Stomach (tissue), 4 donors: ENCODE measurements at regions not wholly inside any gene's neighbourhood (a gene's known extent, or its start where the extent isn't known, plus 50 kb on each side); places are given as distances from the start of the nearest gene placed in this dataset.

Source experiments
- CTCF ChIP-seq, 7 experiments: fragments of 450-650 bp in 4 of 7; fragments of 200-600 bp in 3 of 7; sonication (generic) in 3 of 7; IDR thresholded peaks; one replicate each; pipeline ENCODE4 v1.5.1; 2016 to 2019; ENCODE audit warnings: antibody characterized with exemption in 7 of 7, control low read depth in 2 of 7, mild to moderate bottlenecking in 1 of 7
- EP300 ChIP-seq: sonication (generic); formaldehyde crosslinking; IDR thresholded peaks from one replicate; pipeline ENCODE4 v1.6.1; 2017; ENCODE audit warnings: antibody characterized with exemption
- POLR2A ChIP-seq, 4 donors: fragments of 450-650 bp; IDR thresholded peaks; one replicate each; pipeline ENCODE4 v1.6.1; 2016; ENCODE audit warnings: antibody characterized with exemption in 4 of 4, control low read depth in 2 of 4, mild to moderate bottlenecking in 1 of 4, moderate library complexity in 1 of 4
- POLR2AphosphoS5 ChIP-seq, 3 donors: sonication (generic); formaldehyde crosslinking; IDR thresholded peaks; one replicate each; pipeline ENCODE4 v1.6.1; 2016; ENCODE audit warnings: antibody characterized with exemption in 3 of 3

GRCh38 chr1:70720521-70720920, 309.5 kb downstream of the CTH start:
- TF ChIP-seq CTCF (IDR thresholded peaks at IDR 0.05) (no peak), POLR2AphosphoS5 (IDR thresholded peaks at IDR 0.05) (no peak), POLR2A (IDR thresholded peaks at IDR 0.05) (no peak), EP300 (no peak)
